ENCODE measurements at regions not wholly inside any gene's neighbourhood (a gene's known extent, or its start where the extent isn't known, plus 50 kb on each side); places are given as distances from the start of the nearest gene placed in this dataset.

- Histone ChIP-seq H3K4me1 (ENCODE audit: low read length) (no peaks in the 10 kb centered on the region), H3K4me2 (ENCODE audit: low read length) (no peak overlapping the region), H4K20me1 (ENCODE audit: insufficient read depth, low read length) (no peaks in the 10 kb centered on the region), H3K27ac (ENCODE audit: low read length) (no peak overlapping the region), H3K9me3 (ENCODE audit: insufficient read depth, low read length) (no peaks in the 10 kb centered on the region), H3K4me3 (ENCODE audit: low read length) (no peak overlapping the region), H2AFZ (ENCODE audit: low read depth, low read length) (no peak overlapping the region), H3K27me3 (ENCODE audit: low read depth, low read length) (no peaks in the 10 kb centered on the region), H3K9ac (ENCODE audit: low read length) (no peak overlapping the region), H3K79me2 (ENCODE audit: low read length) (no peaks in the 10 kb centered on the region), H3K36me3 (replicated peaks; ENCODE audit: low read depth, low read length) (no peaks in the 10 kb centered on the region)
- TF ChIP-seq EZH2phosphoT487 (IDR thresholded peaks at IDR 0.05; ENCODE audit: low read depth) (no peak), CTCF (IDR thresholded peaks at IDR 0.05; ENCODE audit: low read depth, low read length) (no peak)
These were observed 457.7 kb downstream of the IPMK start for GRCh38 chr10:57809961-57810360.

- Histone ChIP-seq H3K9me3 (ENCODE audit: insufficient read depth, low read length) (no peaks in the 10 kb centered on the region), H2AFZ (ENCODE audit: low read depth, low read length) (no peak overlapping the region), H3K36me3 (replicated peaks; ENCODE audit: low read depth, low read length) (no peaks in the 10 kb centered on the region), H3K27ac (ENCODE audit: low read length) (no peak overlapping the region), H3K9ac (ENCODE audit: low read length) (no peak overlapping the region), H3K79me2 (ENCODE audit: low read length) (no peaks in the 10 kb centered on the region), H3K4me3 (ENCODE audit: low read length) (no peak overlapping the region), H3K4me2 (ENCODE audit: low read length) (no peak overlapping the region), H3K4me1 (ENCODE audit: low read length) (no peaks in the 10 kb centered on the region), H3K27me3 (ENCODE audit: low read depth, low read length) (no peaks in the 10 kb centered on the region), H4K20me1 (ENCODE audit: insufficient read depth, low read length) (no peaks in the 10 kb centered on the region)
- TF ChIP-seq CTCF (IDR thresholded peaks at IDR 0.05; ENCODE audit: low read depth, low read length) (no peak), EZH2phosphoT487 (IDR thresholded peaks at IDR 0.05; ENCODE audit: low read depth) (no peak)
These were observed 459.8 kb downstream of the IPMK start for GRCh38 chr10:57807906-57808305.

- Histone ChIP-seq H2AFZ (ENCODE audit: low read depth, low read length) (no peak overlapping the region), H3K27me3 (ENCODE audit: low read depth, low read length) (no peaks in the 10 kb centered on the region), H3K36me3 (replicated peaks; ENCODE audit: low read depth, low read length) (no peaks in the 10 kb centered on the region), H3K4me1 (ENCODE audit: low read length) (no peaks in the 10 kb centered on the region), H3K9ac (ENCODE audit: low read length) (no peak overlapping the region), H4K20me1 (ENCODE audit: insufficient read depth, low read length) (no peaks in the 10 kb centered on the region), H3K9me3 (ENCODE audit: insufficient read depth, low read length) (no peaks in the 10 kb centered on the region), H3K4me3 (ENCODE audit: low read length) (no peak overlapping the region), H3K27ac (ENCODE audit: low read length) (no peak overlapping the region), H3K4me2 (ENCODE audit: low read length) (no peak overlapping the region), H3K79me2 (ENCODE audit: low read length) (no peaks in the 10 kb centered on the region)
- no peak for TF ChIP-seq CTCF (IDR thresholded peaks at IDR 0.05; ENCODE audit: low read depth, low read length)
- TF ChIP-seq EZH2phosphoT487 (IDR thresholded peaks at IDR 0.05; ENCODE audit: low read depth), result no peak
These were observed 461.0 kb downstream of the IPMK start for GRCh38 chr10:57806675-57807074.

- H3K36me3 ChIP-seq (replicated peaks; ENCODE audit: low read depth, low read length), result no peaks in the 10 kb centered on the region
- TF ChIP-seq CTCF (IDR thresholded peaks at IDR 0.05; ENCODE audit: low read depth, low read length), result no peak
- no peak for TF ChIP-seq EZH2phosphoT487 (IDR thresholded peaks at IDR 0.05; ENCODE audit: low read depth)
- H3K9me3 ChIP-seq (ENCODE audit: insufficient read depth, low read length), result no peaks in the 10 kb centered on the region
- no peak overlapping the region for H3K4me2 ChIP-seq (ENCODE audit: low read length)
- H3K79me2 ChIP-seq (ENCODE audit: low read length), result no peaks in the 10 kb centered on the region
- no peaks in the 10 kb centered on the region for H3K4me1 ChIP-seq (ENCODE audit: low read length)
- no peak overlapping the region for H3K9ac ChIP-seq (ENCODE audit: low read length)
- no peak overlapping the region for H3K27ac ChIP-seq (ENCODE audit: low read length)
- H3K27me3 ChIP-seq (ENCODE audit: low read depth, low read length), result no peaks in the 10 kb centered on the region
- no peak overlapping the region for H3K4me3 ChIP-seq (ENCODE audit: low read length)
- no peaks in the 10 kb centered on the region for H4K20me1 ChIP-seq (ENCODE audit: insufficient read depth, low read length)
- H2AFZ ChIP-seq (ENCODE audit: low read depth, low read length), result no peak overlapping the region
These were observed 468.1 kb downstream of the IPMK start for GRCh38 chr10:57799625-57800024.

Data from OCI-LY3 (cell line).